Activated CD4-positive, alpha-beta T cell treated with anti-CD3 and anti-CD28 coated beads for 24 hours (primary cell): ENCODE measurements at regions not wholly inside any gene's neighbourhood (a gene's known extent, or its start where the extent isn't known, plus 50 kb on each side); places are given as distances from the start of the nearest gene placed in this dataset.
"Not testable (repeated sequence)": the region's sequence is repeated elsewhere in the genome, so short reads cannot be mapped to it uniquely, and the experiment has no call there.

Experiments used
- DNase-seq, 2 donors: peaks; one replicate each; pipeline ENCODE4 v3.0.0-alpha.2; 2020; ENCODE audit warnings: low read depth in 2 of 2

DNA sequence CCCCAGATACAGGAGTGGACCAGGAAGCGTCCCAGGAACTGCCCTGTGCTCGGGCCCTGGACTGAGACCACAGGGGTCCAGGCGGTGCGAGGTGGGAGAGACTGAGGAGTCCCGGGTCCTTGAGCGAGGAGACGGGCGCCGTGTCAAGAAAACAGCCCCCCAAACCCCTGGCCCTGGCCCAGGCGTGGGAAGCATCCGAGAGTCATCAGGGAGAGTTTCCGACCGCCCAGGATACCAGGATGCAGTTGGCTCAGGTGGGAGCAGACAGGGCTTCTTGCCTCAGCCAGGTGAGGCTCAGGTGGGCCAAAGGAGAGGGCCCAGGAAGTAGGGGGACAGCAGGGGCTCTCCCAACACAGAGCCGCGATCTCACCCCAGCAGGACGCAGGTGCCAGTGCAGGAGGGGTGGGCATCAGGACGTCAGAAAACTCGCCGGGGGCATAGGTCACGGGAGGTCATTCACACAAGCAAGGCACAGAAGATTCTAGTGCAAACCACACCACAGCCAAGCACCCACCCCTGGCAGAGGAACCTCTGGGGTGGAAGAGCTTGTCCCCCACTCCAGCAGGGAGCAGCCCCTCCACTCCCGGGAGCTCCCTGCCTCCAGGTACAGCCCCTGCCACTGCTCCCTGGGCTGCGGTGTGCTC lies 102.5 kb upstream of the EIF5 start:
- DNase-seq: no peak

- no peak for DNase-seq
Observed at GRCh38 chr14:103232031-103232808, 101.8 kb upstream of the EIF5 start.

DNA sequence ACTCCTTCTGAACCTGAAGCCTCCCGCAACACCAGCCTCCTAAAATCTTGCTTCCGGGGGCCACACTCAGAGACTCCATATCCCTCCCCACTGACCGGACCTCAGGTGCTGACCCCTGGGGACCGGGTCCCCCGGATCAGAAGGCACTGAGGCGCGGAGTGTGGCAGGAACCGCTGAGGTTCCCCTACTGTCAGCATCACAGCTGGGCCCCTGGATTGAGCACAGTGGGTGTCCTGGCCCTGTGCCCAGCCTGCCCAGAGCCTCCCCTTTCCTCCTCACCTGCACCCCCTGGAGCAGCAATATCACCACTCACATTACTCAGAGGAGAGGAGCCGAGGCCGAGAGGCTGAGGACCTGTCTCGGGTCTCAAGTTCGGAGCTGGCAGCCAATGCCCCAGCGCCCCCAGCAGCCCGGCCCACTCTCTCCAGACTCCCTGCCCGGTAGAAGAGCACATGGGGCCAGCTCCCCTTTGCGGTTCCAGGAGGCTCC lies 101.2 kb upstream of the EIF5 start:
- no peak for DNase-seq

GRCh38 chr14:103233328-103233727 lies 100.7 kb upstream of the EIF5 start:
- no peak for DNase-seq

GRCh38 chr14:103234826-103235225 lies 99.2 kb upstream of the EIF5 start:
- DNase-seq: not testable (repeated sequence)

DNA sequence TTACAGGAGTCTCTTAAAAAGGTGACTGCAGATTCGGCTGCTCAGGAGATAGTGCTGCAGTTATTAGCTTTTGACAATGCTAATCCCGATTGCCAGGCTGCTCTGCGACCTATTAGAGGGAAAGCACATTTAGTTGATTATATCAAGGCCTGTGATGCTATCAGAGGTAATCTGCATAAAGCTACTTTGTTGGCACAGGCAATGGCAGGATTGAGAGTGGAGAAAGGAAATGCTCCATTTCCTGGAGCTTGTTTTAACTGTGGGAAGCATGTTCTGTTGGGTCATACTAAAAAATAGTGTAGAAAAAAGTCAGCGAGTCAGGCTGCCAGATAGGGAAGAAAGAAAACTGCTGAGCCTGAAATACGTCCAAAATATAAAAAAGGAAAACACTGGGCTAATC lies 98.5 kb upstream of the EIF5 start:
- DNase-seq: not testable (repeated sequence)

DNA sequence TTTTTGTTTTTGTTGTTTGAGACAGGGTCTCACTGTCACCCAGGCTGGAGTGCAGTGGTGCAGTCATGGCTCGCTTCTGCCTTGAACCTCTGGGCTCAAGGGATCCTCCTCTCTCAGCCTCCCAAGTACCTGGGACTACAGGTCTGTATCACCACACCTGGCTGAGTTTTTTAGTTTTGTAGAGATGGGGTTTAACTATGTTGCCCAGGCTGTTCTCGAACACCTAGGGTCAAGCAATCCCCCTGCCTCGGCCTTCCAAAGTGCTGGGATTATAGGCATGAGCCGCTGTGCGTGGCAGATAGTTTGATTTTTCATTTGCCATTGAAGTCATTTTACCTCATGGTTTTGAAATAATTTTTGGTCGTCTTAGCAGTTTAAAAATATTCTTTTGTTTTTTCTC lies 94.3 kb upstream of the EIF5 start:
- no peak for DNase-seq

DNA sequence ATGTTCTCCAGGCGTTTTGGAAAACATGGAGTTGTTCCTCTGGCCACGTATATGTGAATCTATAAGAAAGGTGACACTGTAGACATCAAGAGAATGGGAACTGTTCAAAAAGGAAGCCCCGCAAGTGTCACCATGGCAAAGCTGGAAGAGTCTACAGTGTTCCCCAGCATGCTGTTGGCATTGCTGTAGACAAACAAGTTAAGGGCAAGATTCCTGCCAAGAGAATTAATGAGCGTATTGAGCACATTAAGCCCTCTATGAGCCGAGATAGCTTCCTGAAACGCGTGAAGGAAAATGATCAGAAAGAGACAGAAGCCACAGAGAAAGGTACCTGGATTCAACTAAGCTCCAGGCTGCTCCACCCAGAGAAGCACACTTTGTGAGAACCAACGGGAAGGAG lies 92.5 kb upstream of the EIF5 start:
- no peak for DNase-seq

DNA sequence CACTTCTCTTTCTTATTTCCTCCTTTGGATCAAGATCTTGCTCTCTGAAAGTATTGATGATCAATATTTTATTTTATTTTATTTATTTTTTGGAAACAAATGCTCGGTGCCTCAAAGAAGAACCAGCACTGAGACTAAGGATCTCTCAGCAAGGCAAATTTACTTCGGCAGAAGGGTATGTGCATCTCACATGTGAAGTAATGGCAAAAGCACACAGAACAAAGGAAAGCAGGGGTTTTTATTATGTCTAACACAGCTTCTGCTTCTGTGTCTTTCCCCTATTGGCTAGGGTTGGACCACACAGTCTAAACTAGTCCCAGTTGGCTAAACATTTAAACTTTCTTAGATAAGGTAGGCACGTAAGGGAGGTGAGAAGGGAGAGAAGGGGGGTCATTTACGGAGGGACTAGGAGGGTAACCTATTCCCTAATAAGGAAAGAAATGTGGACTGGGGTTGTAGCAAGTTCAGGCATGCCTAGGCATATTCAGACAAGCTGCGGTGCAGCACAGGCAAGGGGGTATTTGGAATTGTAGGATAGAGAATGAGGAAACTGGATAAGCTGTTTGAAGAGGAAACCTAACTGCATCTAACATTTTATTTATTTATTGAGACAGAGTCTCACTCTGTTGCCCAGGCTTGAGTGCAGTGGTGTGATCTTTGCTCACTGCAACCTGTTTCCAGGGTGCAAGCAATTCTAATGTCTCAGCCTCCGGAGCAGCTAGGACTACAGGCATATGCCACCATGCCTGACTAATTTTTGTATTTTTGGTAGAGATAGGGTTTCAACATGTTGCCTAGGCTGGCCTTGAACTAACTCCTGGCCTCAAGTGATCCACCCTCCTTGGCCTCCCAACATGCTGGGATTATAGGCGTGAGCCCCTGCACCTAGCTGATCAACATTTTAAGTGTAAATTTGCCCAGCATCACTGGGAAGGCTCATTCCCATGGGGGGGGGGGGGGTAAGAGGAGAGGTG lies 90.0 kb upstream of the EIF5 start:
- DNase-seq: no peak

DNA sequence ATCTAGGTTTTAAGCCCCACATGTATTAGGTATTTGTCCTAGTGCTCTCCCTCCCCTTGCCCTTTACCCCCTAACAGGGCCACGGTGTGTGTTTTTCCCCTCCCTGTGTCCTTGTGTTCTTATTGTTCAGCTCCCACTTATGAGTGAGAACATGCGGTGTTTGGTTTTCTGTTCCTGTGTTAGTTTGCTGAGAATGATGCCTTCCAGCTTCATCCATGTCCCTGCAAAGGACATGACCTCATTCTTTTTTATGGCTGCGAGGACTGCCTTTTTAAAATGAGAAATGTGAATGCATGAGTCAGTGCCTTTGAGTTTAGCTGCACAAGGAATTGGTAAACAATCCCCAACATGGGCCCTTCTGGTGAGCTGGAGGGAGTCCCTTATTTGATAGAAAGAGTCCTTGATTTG lies 88.4 kb upstream of the EIF5 start:
- DNase-seq: not testable (repeated sequence)

GRCh38 chr14:103246070-103246469 lies 88.0 kb upstream of the EIF5 start:
- no peak for DNase-seq

- DNase-seq: no peak
Observed at GRCh38 chr14:103247169-103247606, 86.8 kb upstream of the EIF5 start.

DNA sequence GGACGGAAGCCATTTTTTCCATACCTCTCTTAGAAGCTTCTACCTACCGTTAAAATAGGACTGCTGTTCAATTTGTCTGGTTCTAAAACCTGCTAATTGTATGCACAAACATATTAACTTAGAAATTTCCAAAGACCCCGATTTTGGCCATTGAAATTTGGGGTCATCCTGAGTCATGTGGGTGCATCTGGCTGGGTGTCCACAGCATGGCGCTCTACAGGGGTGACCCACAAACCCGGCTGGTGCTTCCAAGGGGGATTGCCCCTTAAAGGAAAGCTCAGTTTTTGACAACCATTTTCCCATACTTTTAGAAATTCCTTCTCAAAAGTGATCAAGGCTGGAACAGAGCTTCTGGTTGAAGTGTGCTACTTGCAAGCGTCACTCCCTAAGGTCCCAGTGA lies 83.9 kb upstream of the EIF5 start:
- no peak for DNase-seq

- DNase-seq: no peak
Observed at GRCh38 chr14:103250874-103251273, 83.2 kb upstream of the EIF5 start.

DNA sequence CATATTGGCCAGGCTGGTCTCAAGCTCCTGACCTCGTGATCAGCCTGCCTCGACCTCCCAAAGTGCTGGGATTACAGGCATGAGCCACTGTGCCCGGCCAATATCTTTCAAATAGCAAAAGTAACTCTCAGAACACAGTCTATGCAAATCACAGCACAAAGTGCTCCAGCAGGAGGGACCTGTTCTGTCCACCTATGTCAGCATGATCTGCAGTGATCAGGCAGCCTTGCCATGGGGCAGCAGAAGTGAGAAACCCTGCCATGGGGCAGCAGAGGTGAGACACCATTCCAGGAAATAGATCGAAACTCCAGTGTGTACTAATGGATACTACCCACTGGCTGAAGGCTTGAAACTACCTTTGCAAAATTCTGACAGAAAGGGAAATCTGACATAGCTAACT lies 78.5 kb upstream of the EIF5 start:
- DNase-seq: no peak

- no peak for DNase-seq
Observed at GRCh38 chr14:103256406-103256805, 77.6 kb upstream of the EIF5 start.

GRCh38 chr14:103257211-103257962 lies 76.7 kb upstream of the EIF5 start:
- no peak for DNase-seq

GRCh38 chr14:103258211-103258610 lies 75.8 kb upstream of the EIF5 start:
- no peak for DNase-seq

DNA sequence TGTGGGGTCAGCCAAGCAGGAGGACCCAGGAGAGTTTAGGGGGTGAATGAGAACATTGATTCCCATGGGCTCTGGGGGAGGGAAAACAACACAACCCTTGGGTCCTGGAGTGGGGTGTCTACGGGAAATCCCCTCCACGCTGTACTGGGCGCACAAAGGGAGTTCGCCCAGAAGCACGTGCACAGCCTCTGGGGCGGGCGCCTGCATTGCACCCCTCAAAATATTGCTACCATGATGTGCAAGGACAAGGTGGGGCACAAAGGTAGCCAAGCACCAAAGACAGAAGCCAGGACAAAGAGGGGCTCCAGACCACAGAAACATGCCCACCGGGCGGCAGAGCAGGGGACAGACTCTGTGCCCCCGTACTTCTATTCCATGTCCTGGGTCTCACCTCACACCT lies 74.9 kb upstream of the EIF5 start:
- DNase-seq: no peak

DNA sequence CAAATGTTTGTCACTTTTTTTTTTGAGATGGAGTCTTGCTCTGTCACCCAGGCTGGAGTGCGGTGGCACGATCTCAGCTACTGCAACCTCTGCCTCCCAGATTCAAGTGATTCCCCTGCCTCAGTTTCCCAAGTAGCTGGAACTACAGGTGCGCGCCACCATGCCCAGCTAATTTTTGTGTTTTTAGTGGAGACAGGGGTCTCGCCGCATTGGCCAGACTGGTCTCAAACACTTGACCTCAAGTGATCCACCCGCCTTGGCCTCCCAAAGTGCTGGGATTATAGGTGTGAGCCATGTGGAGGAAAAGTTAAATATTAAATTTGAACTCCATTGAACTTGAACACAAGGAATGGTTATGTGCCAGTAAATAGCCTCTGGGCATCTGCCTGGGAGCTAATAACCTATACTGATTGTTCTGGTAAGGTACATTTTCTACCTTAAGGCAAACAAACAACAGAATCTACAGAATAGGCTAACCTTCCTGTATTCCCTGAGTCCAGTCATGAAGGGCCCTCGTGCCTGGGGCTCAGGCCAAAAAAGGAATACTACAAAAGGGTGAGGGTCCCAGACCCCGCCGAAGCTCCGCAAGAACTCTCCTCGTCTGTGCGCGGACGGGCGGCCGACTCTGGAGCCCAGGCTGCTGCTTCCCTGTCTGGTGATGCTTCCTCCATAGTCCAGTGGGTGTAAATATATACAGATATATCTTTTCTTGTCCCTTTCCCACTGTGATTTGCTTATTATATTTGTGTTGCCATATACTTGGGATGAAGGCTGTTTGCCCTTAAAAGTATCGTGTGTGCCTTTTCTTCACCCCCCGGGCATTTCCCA lies 74.0 kb upstream of the EIF5 start:
- no peak for DNase-seq
